ENCODE measurements at regions not wholly inside any gene's neighbourhood (a gene's known extent, or its start where the extent isn't known, plus 50 kb on each side); places are given as distances from the start of the nearest gene placed in this dataset.

- TF ChIP-seq ELF4 (IDR thresholded peaks at IDR 0.05) (no peak), PKNOX1 (IDR thresholded peaks at IDR 0.05) (no peak), ZNF384 (IDR thresholded peaks at IDR 0.05) (no peak), TARDBP (IDR thresholded peaks at IDR 0.05) (no peak), LEF1 (IDR thresholded peaks at IDR 0.05; ENCODE audit: borderline replicate concordance) (no peak)
These were observed 771.2 kb upstream of the SALL3 start for GRCh38 chr18:78208461-78208860.
